Spleen (tissue), 11 donors: ENCODE measurements at regions not wholly inside any gene's neighbourhood (a gene's known extent, or its start where the extent isn't known, plus 50 kb on each side); places are given as distances from the start of the nearest gene placed in this dataset.

Source experiments
- DNase-seq: peaks from one replicate; pipeline ENCODE4 v3.0.0-alpha.2; 2020
- H3K27ac ChIP-seq, 8 donors: fragments of 200-600 bp; sonication (generic) in 7 of 8; 1 replicate in 4 of 8; 2 replicates in 4 of 8; pipeline versions ENCODE4 v1.5.0 to v1.8.0; 2016 to 2021; ENCODE audit warnings: inconsistent platforms in 4 of 8, mild to moderate bottlenecking in 4 of 8, moderate library complexity in 1 of 8
- H3K27me3 ChIP-seq, 7 donors: fragments of 200-600 bp; sonication (generic) in 6 of 7; replicated peaks in 1 of 7; 1 replicate in 4 of 7; 2 replicates in 3 of 7; pipeline versions ENCODE4 v1.5.0 to v1.8.0; 2016 to 2021; ENCODE audit warnings: inconsistent platforms in 3 of 7, mild to moderate bottlenecking in 1 of 7
- H3K36me3 ChIP-seq, 6 donors: fragments of 200-600 bp; sonication (generic) in 5 of 6; 1 replicate in 4 of 6; 2 replicates in 2 of 6; pipeline versions ENCODE4 v1.5.0 to v1.8.0; 2016 to 2021; ENCODE audit warnings: inconsistent platforms in 2 of 6
- H3K4me1 ChIP-seq, 6 donors: fragments of 200-600 bp; sonication (generic) in 5 of 6; 1 replicate in 3 of 6; 2 replicates in 3 of 6; pipeline versions ENCODE4 v1.5.0 to v1.8.0; 2016 to 2021; ENCODE audit warnings: inconsistent platforms in 3 of 6
- H3K4me3 ChIP-seq, 8 donors: fragments of 200-600 bp; sonication (generic) in 7 of 8; 1 replicate in 4 of 8; 2 replicates in 4 of 8; pipeline versions ENCODE4 v1.5.0 to v1.8.0; 2016 to 2021; ENCODE audit warnings: inconsistent platforms in 4 of 8, mild to moderate bottlenecking in 4 of 8, moderate library complexity in 2 of 8
- H3K9me3 ChIP-seq, 8 donors: fragments of 200-600 bp; sonication (generic) in 7 of 8; 1 replicate in 4 of 8; 2 replicates in 4 of 8; pipeline versions ENCODE4 v1.5.0 to v1.8.0; 2016 to 2021; ENCODE audit warnings: inconsistent platforms in 4 of 8
- POLR2A ChIP-seq, 3 donors: fragments of 450-650 bp; IDR thresholded peaks; one replicate each; pipeline ENCODE4 v1.5.1; 2017; ENCODE audit warnings: antibody characterized with exemption in 3 of 3, mild to moderate bottlenecking in 1 of 3
- POLR2AphosphoS5 ChIP-seq, 3 donors: sonication (generic); formaldehyde crosslinking; IDR thresholded peaks; one replicate each; pipeline ENCODE4 v1.5.1; 2017; ENCODE audit warnings: antibody characterized with exemption in 3 of 3
- WGBS, 5 donors: extraction: QIAGEN DNeasy Blood & Tissue Kit in 3 of 5; methylation state at CpG; one replicate each; pipeline versions ENCODE4 v1.1.5 to v1.1.7; 2013 to 2018; 5-methylcytosine and 5-hydroxymethylcytosine counted together
- intact Hi-C: fragments of 100-400 bp; cut with DNase I; formaldehyde crosslinking; loops from one replicate; pipeline ENCODE4 v1.15.0; 2023; ENCODE audit warnings: low total_unique reads
- TF ChIP-seq, protein P1 (sequence below), 11 experiments: fragments of 200-600 bp in 7 of 11; fragments of 450-650 bp in 4 of 11; sonication (generic) in 4 of 11; IDR thresholded peaks in 8 of 11; conservative IDR thresholded peaks in 3 of 11; 1 replicate in 7 of 11; 2 replicates in 4 of 11; pipeline versions ENCODE4 v1.4.0 to v1.8.0; 2016 to 2021; ENCODE audit warnings: antibody characterized with exemption in 11 of 11, inconsistent platforms in 4 of 11, mild to moderate bottlenecking in 1 of 11
- donor health status: healthy with polysubstance abuse.
- donor health status: DM: no; HTN: no; CAD: no; lungs with moderate emphysema.
- donor health status: DM: no; HTN: no; CAD: no.
- donor health status: Bipolar disorder and iron deficiency.
- donor health status: healthy.
- donor health status: DM: no; HTN: no; CAD: no.
- donor health status: DM: yes; HTN: yes; CAD: no.

DNA sequence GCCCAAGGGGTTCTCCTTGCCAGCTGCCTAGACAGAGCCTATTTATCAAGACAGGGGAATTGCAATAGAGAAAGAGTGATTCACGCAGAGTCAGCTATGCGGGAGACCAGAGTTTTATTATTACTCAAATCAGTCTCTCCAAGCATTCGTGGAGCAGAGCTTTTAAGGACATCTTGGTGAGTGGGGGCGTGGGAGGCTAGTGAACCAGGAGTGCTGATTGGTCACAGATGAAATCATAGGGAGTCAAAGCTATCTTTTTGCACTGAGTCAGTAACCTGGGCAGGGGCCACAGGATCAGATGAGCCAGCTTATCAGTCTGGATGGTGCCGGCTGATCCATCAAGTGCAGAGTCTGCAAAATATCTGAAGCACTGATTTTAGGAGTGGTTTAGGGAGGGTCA, 64.8 kb upstream of the MRPS6 start:
- no peak for DNase-seq
- no peak overlapping the region for H3K27ac ChIP-seq
- intact Hi-C loops = no loop called here
- no peaks in the 10 kb centered on the region for H3K36me3 ChIP-seq
- no peaks in the 10 kb centered on the region for H3K27me3 ChIP-seq
- H3K4me3 ChIP-seq = no peak overlapping the region
- TF ChIP-seq, protein P1, sequence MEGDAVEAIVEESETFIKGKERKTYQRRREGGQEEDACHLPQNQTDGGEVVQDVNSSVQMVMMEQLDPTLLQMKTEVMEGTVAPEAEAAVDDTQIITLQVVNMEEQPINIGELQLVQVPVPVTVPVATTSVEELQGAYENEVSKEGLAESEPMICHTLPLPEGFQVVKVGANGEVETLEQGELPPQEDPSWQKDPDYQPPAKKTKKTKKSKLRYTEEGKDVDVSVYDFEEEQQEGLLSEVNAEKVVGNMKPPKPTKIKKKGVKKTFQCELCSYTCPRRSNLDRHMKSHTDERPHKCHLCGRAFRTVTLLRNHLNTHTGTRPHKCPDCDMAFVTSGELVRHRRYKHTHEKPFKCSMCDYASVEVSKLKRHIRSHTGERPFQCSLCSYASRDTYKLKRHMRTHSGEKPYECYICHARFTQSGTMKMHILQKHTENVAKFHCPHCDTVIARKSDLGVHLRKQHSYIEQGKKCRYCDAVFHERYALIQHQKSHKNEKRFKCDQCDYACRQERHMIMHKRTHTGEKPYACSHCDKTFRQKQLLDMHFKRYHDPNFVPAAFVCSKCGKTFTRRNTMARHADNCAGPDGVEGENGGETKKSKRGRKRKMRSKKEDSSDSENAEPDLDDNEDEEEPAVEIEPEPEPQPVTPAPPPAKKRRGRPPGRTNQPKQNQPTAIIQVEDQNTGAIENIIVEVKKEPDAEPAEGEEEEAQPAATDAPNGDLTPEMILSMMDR (IDR thresholded peaks at IDR 0.05 in 8 of 11, conservative IDR thresholded peaks at IDR 0.05 in 3 of 11) = no peak
- no peak for TF ChIP-seq POLR2AphosphoS5 (IDR thresholded peaks at IDR 0.05)
- no peak for TF ChIP-seq POLR2A (IDR thresholded peaks at IDR 0.05)
- no peaks in the 10 kb centered on the region for H3K4me1 ChIP-seq
- H3K9me3 ChIP-seq = peaks cover 0 to 44% (median 24%) of the 10 kb centered on the region in 8 donors
- 75 to 88% (median 84%) methylated on average over 5 of the region's 5 CpGs for WGBS, 5 donors

DNA sequence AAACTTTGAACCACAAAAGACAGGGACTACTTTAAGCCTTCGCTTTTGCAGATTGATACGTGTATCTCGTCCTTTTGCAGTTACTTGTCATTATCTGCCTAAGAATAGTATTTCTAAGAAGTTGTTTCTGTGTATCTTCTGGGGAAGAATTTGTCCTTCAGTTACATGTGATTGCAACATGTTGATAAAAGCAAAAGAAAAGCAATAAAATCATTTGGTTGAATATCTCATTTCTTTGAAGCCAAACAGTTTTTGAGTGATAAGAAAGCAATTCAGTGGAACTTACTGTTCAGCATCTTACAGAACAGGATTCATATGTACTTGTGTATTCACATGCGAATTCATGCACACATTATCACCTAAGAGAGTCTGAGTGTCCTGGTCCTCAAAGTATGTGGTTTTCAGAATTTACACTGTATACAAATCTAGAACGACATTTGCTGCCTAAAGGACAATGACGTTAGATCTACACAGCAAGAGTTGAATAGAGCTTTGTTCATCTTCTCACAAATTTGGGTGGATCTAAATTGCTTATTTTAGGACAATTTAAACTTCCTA, 66.7 kb upstream of the MRPS6 start:
- intact Hi-C loops = no loop called here
- DNase-seq = no peak
- Histone ChIP-seq H3K27me3 (no peaks in the 10 kb centered on the region), H3K27ac (no peak overlapping the region), H3K36me3 (no peaks in the 10 kb centered on the region), H3K4me3 (no peak overlapping the region), H3K4me1 (no peaks in the 10 kb centered on the region), H3K9me3 (peaks cover 0 to 26% (median 10%) of the 10 kb centered on the region in 8 donors)
- 92 to 94% (median 94%) methylated on average over 6 of the region's 6 CpGs for WGBS, 5 donors
- no peak for TF ChIP-seq POLR2A (IDR thresholded peaks at IDR 0.05)

DNA sequence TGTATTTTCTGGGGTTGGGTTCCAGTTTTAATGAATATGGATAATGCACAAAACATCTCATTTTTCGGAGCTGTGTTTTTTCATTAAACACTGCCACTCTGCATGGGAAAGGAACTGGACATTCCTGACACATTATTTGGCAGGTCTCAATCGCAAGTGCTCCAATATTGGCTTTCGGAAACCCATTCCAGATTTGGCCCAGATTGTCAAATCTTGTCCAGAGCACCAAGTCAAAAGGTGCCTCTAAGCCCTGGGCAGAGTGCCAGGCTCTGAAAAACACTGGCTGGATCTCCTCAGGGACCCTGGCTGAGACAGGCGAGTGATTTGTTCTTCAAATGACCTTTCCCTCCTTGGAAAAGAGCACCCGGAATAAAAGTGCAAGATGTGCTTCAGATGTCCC, 68.4 kb upstream of the MRPS6 start:
- Histone ChIP-seq H3K4me1 (no peaks in the 10 kb centered on the region), H3K27ac (no peak overlapping the region), H3K9me3 (peaks cover 0 to 12% (median 0%) of the 10 kb centered on the region in 8 donors), H3K4me3 (no peak overlapping the region), H3K36me3 (no peaks in the 10 kb centered on the region), H3K27me3 (no peaks in the 10 kb centered on the region)
- intact Hi-C loops = no loop called here
- TF ChIP-seq POLR2AphosphoS5 (IDR thresholded peaks at IDR 0.05) (no peak), POLR2A (IDR thresholded peaks at IDR 0.05) (no peak)
- TF ChIP-seq, protein P1 (IDR thresholded peaks at IDR 0.05 in 8 of 11, conservative IDR thresholded peaks at IDR 0.05 in 3 of 11) = no peak
- 76 to 85% (median 80%) methylated on average over 5 of the region's 5 CpGs for WGBS, 5 donors
- DNase-seq = no peak

DNA sequence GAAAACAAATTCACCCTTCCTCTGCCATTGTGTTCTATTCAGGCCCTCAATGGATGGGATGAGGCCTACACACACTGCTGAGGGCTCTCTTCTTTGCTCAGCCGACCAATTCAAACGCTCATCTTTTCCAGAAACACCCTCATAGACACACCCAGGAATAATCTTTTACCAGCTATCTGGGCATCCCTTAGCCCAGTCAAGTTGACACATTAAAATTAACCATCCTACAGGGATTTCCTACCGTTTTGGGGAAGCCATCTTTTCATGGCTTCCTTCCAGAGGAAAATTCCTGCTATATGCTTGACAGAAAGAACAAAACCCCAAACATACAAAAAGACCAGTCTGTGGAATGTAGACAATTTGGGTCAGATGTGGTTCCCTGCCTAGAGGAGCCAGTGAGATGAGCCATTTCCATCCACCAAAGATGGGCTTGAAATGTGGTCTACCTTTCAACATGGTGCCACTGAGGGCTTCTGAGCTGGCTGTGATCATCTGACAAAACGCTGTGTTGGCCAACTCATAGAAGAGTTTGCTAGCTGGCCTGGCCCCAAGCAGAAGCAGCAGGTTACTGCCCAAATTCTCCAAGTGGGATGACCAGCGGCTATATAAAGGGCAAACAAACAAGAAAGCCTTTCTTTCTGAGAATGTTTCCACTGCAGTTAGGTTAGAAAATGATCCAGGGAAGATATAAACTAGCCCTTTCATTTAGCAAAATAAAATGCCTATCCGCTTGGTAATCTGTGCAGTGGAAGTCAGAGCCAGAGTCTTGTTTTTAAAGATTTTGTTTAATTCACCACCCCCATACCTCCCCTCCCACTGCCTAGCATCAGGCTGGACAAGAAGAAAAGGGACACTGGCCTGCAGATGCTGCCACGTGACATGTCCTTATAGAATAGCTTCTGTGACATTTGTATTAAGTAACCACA, 69.1 kb upstream of the MRPS6 start:
- Histone ChIP-seq H3K4me1 (no peaks in the 10 kb centered on the region), H3K36me3 (no peaks in the 10 kb centered on the region), H3K27ac (no peak overlapping the region), H3K9me3 (peaks cover 0 to 9% (median 0%) of the 10 kb centered on the region in 8 donors), H3K27me3 (no peaks in the 10 kb centered on the region), H3K4me3 (no peak overlapping the region)
- TF ChIP-seq POLR2A (IDR thresholded peaks at IDR 0.05) (no peak), POLR2AphosphoS5 (IDR thresholded peaks at IDR 0.05) (no peak)
- TF ChIP-seq, protein P1 (IDR thresholded peaks at IDR 0.05 in 8 of 11, conservative IDR thresholded peaks at IDR 0.05 in 3 of 11) = no peak
- WGBS, 5 donors = 79 to 93% (median 85%) methylated on average over 7 of the region's 7 CpGs
- no peak for DNase-seq
- intact Hi-C loops = no loop called here
